HG03135 (cell line): ENCODE measurements at regions not wholly inside any gene's neighbourhood (a gene's known extent, or its start where the extent isn't known, plus 50 kb on each side); places are given as distances from the start of the nearest gene placed in this dataset.
"Not testable (repeated sequence)": the region's sequence is repeated elsewhere in the genome, so short reads cannot be mapped to it uniquely, and the experiment has no call there.

Experiments used
- ATAC-seq: cut with Tn5 transposase; IDR thresholded peaks from one replicate; pipeline ENCODE4 v1.9.1; 2021; ENCODE audit warnings: mild to moderate bottlenecking, moderate library complexity; ENCODE audit not compliant: unreplicated experiment

- ATAC-seq: no peak
These were observed 589.1 kb upstream of the ANO3 start for GRCh38 chr11:25742800-25743199.

GRCh38 chr11:25755381-25755780 lies 576.5 kb upstream of the ANO3 start:
- ATAC-seq: no peak

- no peak for ATAC-seq
These were observed 575.9 kb upstream of the ANO3 start for GRCh38 chr11:25755918-25756584.

- ATAC-seq: no peak
These were observed 573.7 kb upstream of the ANO3 start for GRCh38 chr11:25758145-25758661.

GRCh38 chr11:25766332-25767015 lies 565.5 kb upstream of the ANO3 start:
- ATAC-seq: no peak

GRCh38 chr11:25769287-25769686 lies 562.6 kb upstream of the ANO3 start:
- no peak for ATAC-seq

- no peak for ATAC-seq
These were observed 560.3 kb upstream of the ANO3 start for GRCh38 chr11:25771605-25772004.

GRCh38 chr11:25775603-25776002 lies 556.3 kb upstream of the ANO3 start:
- ATAC-seq: no peak

GRCh38 chr11:25776238-25776637 lies 555.7 kb upstream of the ANO3 start:
- ATAC-seq: no peak

GRCh38 chr11:25777343-25777742 lies 554.6 kb upstream of the ANO3 start:
- ATAC-seq: no peak

GRCh38 chr11:25779033-25779432 lies 552.9 kb upstream of the ANO3 start:
- ATAC-seq: no peak

- ATAC-seq: no peak
These were observed 544.5 kb upstream of the ANO3 start for GRCh38 chr11:25787416-25787815.

- no peak for ATAC-seq
These were observed 541.5 kb upstream of the ANO3 start for GRCh38 chr11:25790396-25790795.

- ATAC-seq: no peak
These were observed 538.3 kb upstream of the ANO3 start for GRCh38 chr11:25793637-25794036.

GRCh38 chr11:25794804-25795203 lies 537.1 kb upstream of the ANO3 start:
- ATAC-seq: no peak

GRCh38 chr11:25816411-25816810 lies 515.5 kb upstream of the ANO3 start:
- no peak for ATAC-seq

- ATAC-seq: no peak
These were observed 507.2 kb upstream of the ANO3 start for GRCh38 chr11:25824688-25825087.

- not testable (repeated sequence) for ATAC-seq
These were observed 500.4 kb upstream of the ANO3 start for GRCh38 chr11:25831485-25831884.

- ATAC-seq: no peak
These were observed 492.9 kb upstream of the ANO3 start for GRCh38 chr11:25838918-25839625.

GRCh38 chr11:25844811-25845210 lies 487.1 kb upstream of the ANO3 start:
- ATAC-seq: no peak

GRCh38 chr11:25855916-25856315 lies 476.0 kb upstream of the ANO3 start:
- no peak for ATAC-seq

GRCh38 chr11:25859776-25860175 lies 472.2 kb upstream of the ANO3 start:
- ATAC-seq: no peak
